Fibroblast of skin of right quadriceps (primary cell): ENCODE measurements at regions not wholly inside any gene's neighbourhood (a gene's known extent, or its start where the extent isn't known, plus 50 kb on each side); places are given as distances from the start of the nearest gene placed in this dataset.
A peak's percentile ranks its signal among the peaks of the same experiment; 100 is the strongest.
"Not testable (repeated sequence)": the region's sequence is repeated elsewhere in the genome, so short reads cannot be mapped to it uniquely, and the experiment has no call there.

ENCODE experiments used
- DNase-seq: peaks from one replicate; pipeline ENCODE4 v3.0.0-alpha.2; 2013

DNA sequence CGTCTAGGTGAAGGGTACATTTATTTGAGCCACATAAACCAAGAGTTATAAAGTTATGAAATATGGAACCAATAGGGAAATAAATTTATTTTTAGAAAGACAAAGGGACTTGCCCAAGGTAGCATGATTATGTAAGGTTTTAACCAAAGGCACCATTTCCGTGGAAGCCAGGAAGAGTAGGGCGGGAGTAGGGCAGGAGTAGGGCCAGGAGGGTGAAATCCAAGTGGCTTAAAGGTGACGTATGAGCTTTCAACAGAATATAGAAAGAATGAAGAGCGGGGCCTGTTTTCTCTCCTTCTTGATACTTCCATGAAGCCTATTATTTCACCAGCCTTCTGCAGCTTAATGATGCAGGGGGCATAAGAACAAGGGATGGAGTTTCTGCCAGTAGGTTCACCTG lies 91.7 kb upstream of the PNPLA4 start:
- no peak for DNase-seq

DNA sequence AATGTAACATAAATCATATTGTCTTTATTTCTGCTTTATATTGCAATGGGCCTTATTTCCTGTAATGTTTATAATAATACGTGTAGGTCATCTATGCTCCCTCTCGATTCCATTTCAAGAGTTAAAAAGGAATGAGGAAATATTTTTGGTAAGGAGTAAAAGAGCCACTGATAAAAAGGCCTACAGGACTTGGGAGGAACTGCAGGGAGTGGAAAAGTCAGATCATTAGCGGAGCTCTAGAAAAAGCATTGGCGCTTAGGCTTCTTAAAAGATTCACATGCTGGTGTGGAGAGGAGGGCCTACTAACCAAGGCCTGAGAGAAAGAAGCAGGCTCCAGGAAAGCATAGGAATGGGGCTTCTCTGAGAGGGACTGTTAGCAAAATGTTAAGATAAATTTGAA lies 82.9 kb upstream of the PNPLA4 start:
- no peak for DNase-seq

DNA sequence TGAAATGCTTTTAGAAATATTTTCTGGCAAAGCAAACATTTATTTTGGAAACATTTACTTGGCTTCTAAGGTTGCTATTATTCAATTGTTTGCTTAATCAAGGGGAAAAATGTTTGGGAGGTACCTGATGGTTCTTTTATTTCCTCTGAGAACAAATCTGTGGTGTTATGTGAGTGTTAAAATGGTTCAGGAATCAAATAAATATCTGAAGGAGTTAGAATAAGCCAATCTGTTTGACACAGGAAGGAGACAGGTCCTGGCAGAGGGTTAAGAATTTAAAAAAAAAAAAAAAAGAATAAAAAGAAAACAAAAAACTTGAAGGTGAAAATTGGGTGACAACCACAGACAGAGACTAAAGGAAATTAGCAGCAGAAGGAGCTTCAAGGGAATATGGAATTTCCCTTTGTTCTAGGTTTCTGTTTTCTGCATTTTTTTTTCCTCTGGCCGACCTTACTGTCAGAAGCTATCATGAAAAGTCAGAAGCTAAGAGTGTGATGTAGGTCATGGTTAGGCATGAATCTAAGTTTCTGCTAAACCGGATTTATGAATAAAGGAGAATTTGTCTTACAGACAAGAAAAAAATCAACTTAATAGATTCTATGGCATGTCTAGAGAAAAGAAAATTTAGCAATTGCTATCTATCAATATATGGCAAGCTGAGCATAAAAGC lies 78.6 kb upstream of the PNPLA4 start:
- no peak for DNase-seq

DNA sequence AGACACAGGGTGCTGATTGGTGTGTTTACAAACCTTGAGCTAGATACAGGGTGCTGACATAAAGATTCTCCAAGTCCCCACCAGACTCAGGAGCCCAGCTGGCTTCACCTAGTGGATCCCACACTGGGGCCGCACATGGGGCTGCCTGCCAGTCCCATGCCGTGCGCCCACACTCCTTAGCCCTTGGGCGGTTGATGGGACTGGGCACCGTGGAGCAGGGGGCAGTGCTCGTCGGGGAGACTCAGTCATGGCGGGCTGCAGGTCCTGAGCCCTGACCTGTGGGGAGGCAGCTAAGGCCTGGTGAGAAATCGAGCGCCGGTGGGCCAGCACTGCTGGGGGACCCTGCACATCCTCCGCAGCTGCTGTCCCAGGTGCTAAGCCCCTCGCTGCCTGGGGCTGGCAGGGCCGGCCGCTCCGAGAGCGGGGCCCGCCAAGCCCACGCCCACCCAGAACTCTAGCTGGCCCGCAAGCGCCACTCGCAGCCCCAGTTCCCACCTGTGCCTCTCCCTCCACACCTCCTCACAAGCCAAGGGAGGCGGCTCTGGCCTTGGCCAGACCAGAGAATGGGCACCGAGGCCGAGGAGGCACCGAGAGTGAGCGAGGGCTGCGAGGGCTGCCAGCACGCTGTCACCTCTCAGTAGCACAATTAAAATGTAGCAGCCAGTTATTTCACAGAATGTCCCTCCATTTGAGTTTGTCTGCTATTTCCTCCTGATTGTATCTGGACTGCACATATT lies 76.1 kb upstream of the PNPLA4 start:
- no peak for DNase-seq

DNA sequence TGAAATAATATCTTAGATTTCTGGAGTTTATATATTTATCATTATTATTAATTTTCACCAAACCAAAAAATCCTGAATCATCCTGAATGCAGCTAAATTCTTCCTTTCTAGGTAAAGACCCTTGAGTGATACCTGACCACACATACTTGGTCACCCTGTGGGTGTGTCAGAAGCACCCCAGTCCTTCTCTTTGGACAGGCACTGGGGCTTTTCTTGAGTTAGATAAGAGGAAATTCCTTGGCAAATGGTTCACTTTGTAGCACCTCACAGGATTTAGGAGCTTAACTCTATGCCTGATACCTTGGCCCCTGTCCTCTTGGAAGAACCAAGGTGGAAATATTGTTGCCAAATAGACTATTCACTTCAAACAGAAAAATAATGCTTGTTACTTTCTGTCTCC lies 69.6 kb upstream of the PNPLA4 start:
- DNase-seq, result no peak

DNA sequence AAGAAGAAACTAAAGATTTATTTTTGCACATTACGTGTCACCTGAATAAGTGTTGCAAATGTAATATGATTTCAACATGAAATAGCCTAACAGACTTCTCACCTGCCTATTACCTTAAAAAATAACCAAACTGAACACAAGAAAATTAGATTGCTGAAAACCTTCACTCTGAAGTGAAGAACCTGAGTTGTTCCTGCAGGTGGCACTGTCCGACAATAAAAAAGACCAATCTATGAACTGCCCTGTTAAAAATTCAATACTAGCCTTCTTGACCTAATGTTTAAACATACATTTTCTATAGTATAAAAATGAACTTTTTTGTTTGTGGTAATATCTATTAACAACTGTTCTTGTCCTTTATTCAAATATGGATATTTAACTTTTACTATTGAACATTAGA lies 69.2 kb upstream of the PNPLA4 start:
- peak; percentile 15 for DNase-seq

DNA sequence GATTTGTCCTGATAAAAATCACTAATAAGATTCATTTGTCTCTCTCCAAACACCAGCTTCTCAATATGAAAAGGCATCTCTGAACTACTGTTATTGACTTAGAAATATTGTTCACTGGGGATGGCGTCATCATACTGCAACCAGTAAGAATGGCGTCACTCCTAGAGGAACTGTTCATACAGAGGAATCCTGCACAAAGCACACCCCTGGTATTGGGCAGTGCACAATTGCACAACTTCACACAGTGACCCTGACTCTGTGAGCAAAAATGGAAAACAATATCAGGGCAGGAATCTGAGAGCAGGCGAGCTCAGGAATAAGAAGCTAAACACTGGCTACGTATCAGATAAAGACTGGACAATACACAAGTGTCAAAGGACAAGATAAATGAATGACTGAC lies 66.7 kb upstream of the PNPLA4 start:
- DNase-seq, result no peak

DNA sequence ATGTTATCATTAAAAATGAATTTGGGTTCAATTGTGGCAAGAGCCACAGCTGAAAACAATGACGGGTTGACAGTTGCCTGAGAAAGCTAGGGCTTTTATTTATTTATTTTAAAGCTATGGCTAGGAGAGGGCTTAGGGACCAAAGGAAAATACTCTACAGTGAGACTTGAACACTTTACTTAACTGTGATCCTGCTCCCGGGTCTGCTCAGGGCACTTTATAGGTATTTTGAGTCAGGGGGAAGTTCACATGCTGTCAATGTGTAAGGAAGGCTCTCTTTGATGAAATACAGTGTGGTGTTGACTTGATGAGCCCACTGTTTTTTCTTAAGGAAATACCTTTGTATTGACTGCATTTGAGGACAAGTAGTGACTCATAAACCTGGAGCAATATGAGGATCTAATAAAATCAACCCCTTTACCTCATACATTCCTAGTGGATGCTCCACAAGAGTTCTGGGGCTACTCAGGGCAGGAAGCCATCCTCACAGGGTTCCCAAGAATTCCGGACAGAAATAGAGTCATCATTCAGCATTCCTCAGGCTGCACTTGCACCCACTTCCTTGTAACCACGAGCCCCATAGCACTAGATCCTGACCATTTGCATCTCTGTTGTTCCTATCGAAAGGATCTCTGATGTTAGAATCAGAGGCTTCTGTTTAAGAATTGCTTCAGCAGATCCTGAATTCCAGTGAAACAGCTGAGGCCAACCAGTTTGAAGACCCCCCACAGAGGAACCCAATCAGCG lies 61.0 kb upstream of the PNPLA4 start:
- DNase-seq, result peak; percentile 79

DNA sequence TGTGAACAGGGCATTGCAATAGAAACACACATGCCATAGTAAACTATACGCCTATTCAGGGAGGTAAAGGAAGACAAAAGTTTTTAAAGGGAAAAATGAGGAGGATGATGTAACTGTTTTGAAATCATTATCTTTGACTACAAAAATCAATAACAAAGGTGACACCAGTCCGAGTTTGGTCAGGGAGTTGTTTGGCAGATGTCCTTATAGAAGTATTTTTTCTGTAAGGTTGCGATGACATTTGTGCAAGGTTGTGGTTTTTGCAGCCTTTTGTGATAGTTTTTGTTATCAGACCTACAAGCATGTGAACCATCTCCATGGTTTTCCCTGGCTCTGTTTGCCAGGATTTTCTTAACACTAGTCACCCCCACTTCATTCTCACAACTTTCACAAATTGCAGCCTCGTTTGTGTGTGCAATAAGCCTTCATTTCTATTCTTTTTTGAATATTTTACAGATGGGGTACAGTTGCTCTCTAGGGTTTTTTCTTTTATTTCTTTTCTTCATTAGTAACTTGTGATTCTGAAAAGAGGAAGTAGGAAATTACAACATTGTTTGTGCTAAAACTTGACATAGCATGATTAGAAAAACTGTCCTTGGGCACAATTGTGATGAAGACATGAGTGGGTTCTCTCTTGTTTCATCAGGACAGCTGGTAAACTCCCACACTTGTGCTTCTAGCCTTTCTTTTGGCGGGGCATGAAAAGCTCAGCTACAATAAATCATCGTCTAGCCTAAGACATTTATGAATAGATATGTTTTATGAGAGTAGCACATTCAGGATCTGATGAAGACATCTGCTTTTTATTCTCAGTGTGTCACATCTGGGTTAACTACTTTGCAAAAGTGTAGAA lies 60.2 kb upstream of the PNPLA4 start:
- DNase-seq, result peak; percentile 10

DNA sequence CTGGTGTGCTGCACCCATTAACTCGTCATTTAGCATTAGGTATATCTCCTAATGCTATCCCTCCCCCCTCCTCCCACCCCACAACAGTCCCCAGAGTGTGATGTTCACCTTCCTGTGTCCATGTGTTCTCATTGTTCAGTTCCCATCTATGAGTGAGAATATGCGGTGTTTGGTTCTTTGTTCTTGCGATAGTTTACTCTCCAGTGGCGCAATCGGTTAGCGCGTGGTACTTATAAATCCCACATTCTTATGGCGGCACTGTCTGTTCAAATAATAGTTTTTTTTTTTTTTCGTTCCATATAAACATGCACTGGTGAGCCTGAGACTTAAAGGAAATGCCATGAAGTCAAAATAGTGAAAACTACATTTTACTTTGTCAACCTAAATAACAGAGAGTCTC lies 59.5 kb upstream of the PNPLA4 start:
- not testable (repeated sequence) for DNase-seq

DNA sequence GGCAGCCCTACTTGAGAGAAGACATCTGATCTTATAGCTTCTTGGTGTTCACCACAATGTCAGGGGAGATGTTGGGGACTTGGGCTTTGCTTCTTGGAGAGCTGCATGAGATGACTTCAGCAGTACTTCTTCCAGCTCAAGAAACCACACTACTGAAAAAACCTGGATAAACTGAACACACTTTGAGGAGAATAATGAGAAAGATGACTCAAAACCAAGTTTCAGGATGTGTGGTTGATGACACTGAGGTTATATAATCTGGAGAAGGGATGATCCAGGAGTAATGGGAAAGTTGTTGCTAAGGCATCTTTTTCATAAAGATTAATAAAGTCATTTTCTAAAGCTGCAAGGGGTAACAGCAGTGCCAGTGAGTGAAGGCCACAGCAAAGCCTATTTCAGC lies 58.4 kb upstream of the PNPLA4 start:
- DNase-seq, result peak; percentile 44

DNA sequence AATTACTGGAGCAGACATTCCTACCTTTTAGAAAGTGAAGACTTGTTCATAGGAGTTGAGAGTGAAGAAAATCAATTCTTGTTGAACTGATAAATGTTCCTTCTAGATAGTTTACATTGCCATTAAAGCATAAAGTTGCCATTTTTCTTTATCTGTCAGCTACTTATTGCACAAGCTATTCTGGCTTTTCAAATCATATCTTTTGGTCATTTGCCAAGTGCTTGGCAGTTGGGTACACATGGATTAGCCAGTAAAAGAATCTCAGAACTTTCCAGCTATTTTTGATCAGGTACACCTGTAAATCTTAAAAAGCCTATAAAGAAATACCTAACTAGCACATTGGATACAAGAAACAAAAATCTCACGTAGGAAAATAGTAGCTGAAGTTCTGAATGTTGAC lies 56.4 kb upstream of the PNPLA4 start:
- DNase-seq, result no peak
